Activated T-cell treated with anti-CD3 and anti-CD28 coated beads, Interleukin-2, amount 50 U/mL, for 72 hours (primary cell): ENCODE measurements at regions not wholly inside any gene's neighbourhood (a gene's known extent, or its start where the extent isn't known, plus 50 kb on each side); places are given as distances from the start of the nearest gene placed in this dataset.

Experiments
- ATAC-seq, 2 donors: fragments of 150-1000 bp; cut with Tn5 transposase; replicated peaks in 1 of 2; 2 replicates each; pipeline ENCODE4 v1.10.0; 2021; ENCODE audit warnings: moderate library complexity in 2 of 2, mild to moderate bottlenecking in 1 of 2
- DNase-seq, 2 donors: peaks; one replicate each; pipeline ENCODE4 v3.0.0; 2021 to 2022; ENCODE audit warnings: mixed read lengths in 1 of 2
- H3K27ac Mint-ChIP-seq: one replicate; pipeline ENCODE4 v1.8.0; 2022; ENCODE audit warnings: mild to moderate bottlenecking, moderate library complexity, mixed read lengths
- H3K27me3 Mint-ChIP-seq: one replicate; pipeline ENCODE4 v1.8.0; 2022; ENCODE audit warnings: low read depth, mixed read lengths
- H3K36me3 Mint-ChIP-seq, 2 donors: one replicate each; pipeline ENCODE4 v1.8.0; 2022; ENCODE audit warnings: mixed read lengths in 2 of 2, mild to moderate bottlenecking in 1 of 2; ENCODE audit not compliant: insufficient read depth in 2 of 2
- H3K4me1 Mint-ChIP-seq: one replicate; pipeline ENCODE4 v1.8.0; 2022; ENCODE audit warnings: low read depth, mixed read lengths
- H3K4me3 Mint-ChIP-seq, 2 donors: one replicate each; pipeline ENCODE4 v1.8.0; 2022; ENCODE audit warnings: mild to moderate bottlenecking in 2 of 2, mixed read lengths in 2 of 2, moderate library complexity in 2 of 2
- H3K9me3 Mint-ChIP-seq, 2 donors: one replicate each; pipeline ENCODE4 v1.8.0; 2022; ENCODE audit warnings: mixed read lengths in 2 of 2

- no peak overlapping the region for H3K4me3 Mint-ChIP-seq
- no peak for DNase-seq
- H3K27ac Mint-ChIP-seq = no peak overlapping the region
- H3K27me3 Mint-ChIP-seq = no peaks in the 10 kb centered on the region
- ATAC-seq = no peak
- no peaks in the 10 kb centered on the region for H3K36me3 Mint-ChIP-seq
- H3K4me1 Mint-ChIP-seq = no peaks in the 10 kb centered on the region
- H3K9me3 Mint-ChIP-seq = no peaks in the 10 kb centered on the region
Observed at GRCh38 chr3:64304828-64305410, 79.7 kb upstream of the PRICKLE2 start.

- Mint-ChIP-seq H3K27me3 (no peaks in the 10 kb centered on the region), H3K4me1 (no peaks in the 10 kb centered on the region), H3K4me3 (no peak overlapping the region), H3K9me3 (peaks cover 2 to 3% of the 10 kb centered on the region in 2 donors), H3K36me3 (no peaks in the 10 kb centered on the region), H3K27ac (no peak overlapping the region)
- no peak for DNase-seq
- ATAC-seq = no peak
Observed at GRCh38 chr3:64303881-64304280, 78.6 kb upstream of the PRICKLE2 start.

DNA sequence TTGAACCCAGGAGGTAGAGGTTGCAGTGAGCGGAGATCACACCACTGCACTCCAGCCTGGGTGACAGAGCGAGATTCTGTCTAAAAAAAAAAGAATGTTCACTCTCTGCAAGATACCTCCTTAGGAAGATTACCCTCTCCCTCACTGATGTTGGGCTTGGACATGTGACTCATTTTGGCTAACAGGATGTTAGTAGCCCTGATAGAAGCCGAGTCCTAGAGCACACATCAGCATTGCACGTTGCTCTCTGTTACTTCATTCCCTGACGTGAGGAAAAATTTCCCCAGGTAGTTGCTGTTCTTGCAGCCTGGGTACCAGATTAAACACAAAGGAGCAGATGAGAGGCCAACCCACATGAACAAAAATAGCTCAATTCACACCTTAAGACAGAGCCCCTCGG, 78.1 kb upstream of the PRICKLE2 start:
- no peak for ATAC-seq
- H3K4me3 Mint-ChIP-seq = no peak overlapping the region
- H3K4me1 Mint-ChIP-seq = no peaks in the 10 kb centered on the region

DNA sequence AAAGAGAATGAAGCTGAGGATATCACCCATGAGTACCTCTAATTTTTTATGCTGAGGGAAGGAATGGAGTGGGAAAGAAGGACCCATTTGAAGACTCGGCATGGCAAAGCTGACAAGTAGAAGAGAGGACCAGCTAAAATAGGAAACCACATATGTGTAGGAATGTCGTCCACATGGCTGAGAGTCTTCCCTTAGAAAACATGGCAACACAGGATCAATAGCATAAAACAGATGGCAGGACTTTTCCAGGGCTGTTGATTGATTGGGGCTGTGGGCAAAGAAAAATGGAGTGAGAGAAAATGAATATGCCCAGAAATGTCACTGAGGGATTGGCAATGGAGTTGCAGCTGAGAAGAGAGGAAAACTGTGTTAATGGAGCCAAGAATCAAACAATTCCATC, 76.2 kb upstream of the PRICKLE2 start:
- no peaks in the 10 kb centered on the region for H3K36me3 Mint-ChIP-seq
- ATAC-seq = no peak
- no peak for DNase-seq

More for the DNA sequence above, 78.1 kb upstream of the PRICKLE2 start:
- Mint-ChIP-seq H3K36me3 (no peaks in the 10 kb centered on the region), H3K27ac (no peak overlapping the region), H3K27me3 (no peaks in the 10 kb centered on the region), H3K9me3 (peaks cover 2 to 3% of the 10 kb centered on the region in 2 donors)
- no peak for DNase-seq

DNA sequence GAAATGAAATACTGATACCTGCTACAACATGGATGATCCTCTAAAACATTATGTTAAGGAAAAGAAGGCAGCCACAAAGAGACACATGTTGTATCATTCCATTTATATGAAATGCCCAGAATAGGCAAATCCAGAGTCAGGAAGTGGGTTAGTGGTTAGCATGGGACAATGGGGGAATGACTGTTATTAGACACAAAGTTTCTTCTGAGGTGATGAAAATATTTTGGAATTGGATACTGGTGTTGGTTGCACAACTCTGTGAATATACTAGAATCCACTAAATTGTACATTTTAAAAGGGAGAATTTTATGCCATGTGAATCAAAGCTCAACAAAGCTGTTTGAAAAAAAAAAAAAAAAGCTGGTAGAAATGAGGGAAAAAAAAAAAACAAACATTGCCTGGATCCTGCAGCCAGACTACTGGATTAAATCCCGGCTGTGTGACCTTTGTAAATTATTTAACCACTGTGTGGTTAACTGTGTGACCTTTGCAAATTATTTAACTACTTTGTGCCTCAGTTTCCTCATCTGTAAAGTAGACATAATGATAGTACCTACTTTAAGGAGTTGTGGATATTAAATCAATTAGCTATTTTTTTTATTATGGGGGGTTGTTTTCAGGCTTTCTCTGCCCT, 75.6 kb upstream of the PRICKLE2 start:
- Mint-ChIP-seq H3K36me3 (no peaks in the 10 kb centered on the region), H3K27ac (no peak overlapping the region), H3K27me3 (no peaks in the 10 kb centered on the region), H3K4me3 (no peak overlapping the region), H3K9me3 (peaks cover 5 to 6% of the 10 kb centered on the region in 2 donors), H3K4me1 (no peaks in the 10 kb centered on the region)
- DNase-seq (no peak), ATAC-seq (no peak)

More for the DNA sequence above, 76.2 kb upstream of the PRICKLE2 start:
- no peak overlapping the region for H3K4me3 Mint-ChIP-seq
- peaks cover 5 to 6% of the 10 kb centered on the region in 2 donors for H3K9me3 Mint-ChIP-seq
- no peaks in the 10 kb centered on the region for H3K4me1 Mint-ChIP-seq
- H3K27ac Mint-ChIP-seq = no peak overlapping the region
- H3K27me3 Mint-ChIP-seq = no peaks in the 10 kb centered on the region

- no peak for ATAC-seq
Observed at GRCh38 chr3:64299206-64299605, 73.9 kb upstream of the PRICKLE2 start.

GRCh38 chr3:64297563-64297962, 72.3 kb upstream of the PRICKLE2 start:
- peaks cover 5 to 10% of the 10 kb centered on the region in 2 donors for H3K9me3 Mint-ChIP-seq
- no peak overlapping the region for H3K4me3 Mint-ChIP-seq
- H3K36me3 Mint-ChIP-seq = no peaks in the 10 kb centered on the region
- DNase-seq (no peak), ATAC-seq (no peak)
- H3K4me1 Mint-ChIP-seq = no peaks in the 10 kb centered on the region
- H3K27me3 Mint-ChIP-seq = no peaks in the 10 kb centered on the region
- no peak overlapping the region for H3K27ac Mint-ChIP-seq

More at GRCh38 chr3:64299206-64299605, 73.9 kb upstream of the PRICKLE2 start:
- H3K9me3 Mint-ChIP-seq = peaks cover 5 to 6% of the 10 kb centered on the region in 2 donors
- H3K27ac Mint-ChIP-seq = no peak overlapping the region
- no peaks in the 10 kb centered on the region for H3K27me3 Mint-ChIP-seq
- no peaks in the 10 kb centered on the region for H3K36me3 Mint-ChIP-seq
- no peak overlapping the region for H3K4me3 Mint-ChIP-seq
- no peak for DNase-seq
- H3K4me1 Mint-ChIP-seq = no peaks in the 10 kb centered on the region

DNA sequence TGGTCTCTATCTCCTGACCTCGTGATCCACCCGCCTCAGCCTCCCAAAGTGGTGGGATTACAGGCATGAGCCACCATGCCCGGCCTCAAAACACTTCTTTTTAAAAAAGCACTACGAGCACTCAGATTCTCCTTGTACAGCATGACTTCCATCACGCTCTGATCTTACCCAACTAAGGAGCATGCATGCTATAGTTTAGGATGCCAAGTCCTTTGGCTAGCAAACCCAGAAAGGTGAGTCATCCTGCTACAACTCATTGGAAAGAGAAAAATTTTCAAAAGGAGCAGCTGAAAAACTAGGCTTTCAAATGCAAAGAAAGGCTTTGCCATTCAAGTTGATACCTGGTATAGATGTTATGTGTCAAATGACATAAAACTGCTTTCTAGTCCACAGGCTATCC, 70.3 kb upstream of the PRICKLE2 start:
- ATAC-seq = no peak

GRCh38 chr3:64294771-64295170, 69.5 kb upstream of the PRICKLE2 start:
- Mint-ChIP-seq H3K9me3 (peaks cover 5 to 9% of the 10 kb centered on the region in 2 donors), H3K4me3 (no peak overlapping the region), H3K4me1 (no peaks in the 10 kb centered on the region), H3K27ac (no peak overlapping the region), H3K27me3 (no peaks in the 10 kb centered on the region), H3K36me3 (no peaks in the 10 kb centered on the region)
- no peak for ATAC-seq
- DNase-seq = no peak

More for the DNA sequence above, 70.3 kb upstream of the PRICKLE2 start:
- H3K9me3 Mint-ChIP-seq = peaks cover 5 to 10% of the 10 kb centered on the region in 2 donors
- H3K27me3 Mint-ChIP-seq = no peaks in the 10 kb centered on the region
- no peak overlapping the region for H3K27ac Mint-ChIP-seq
- no peaks in the 10 kb centered on the region for H3K4me1 Mint-ChIP-seq
- H3K36me3 Mint-ChIP-seq = no peaks in the 10 kb centered on the region
- no peak overlapping the region for H3K4me3 Mint-ChIP-seq
- no peak for DNase-seq

DNA sequence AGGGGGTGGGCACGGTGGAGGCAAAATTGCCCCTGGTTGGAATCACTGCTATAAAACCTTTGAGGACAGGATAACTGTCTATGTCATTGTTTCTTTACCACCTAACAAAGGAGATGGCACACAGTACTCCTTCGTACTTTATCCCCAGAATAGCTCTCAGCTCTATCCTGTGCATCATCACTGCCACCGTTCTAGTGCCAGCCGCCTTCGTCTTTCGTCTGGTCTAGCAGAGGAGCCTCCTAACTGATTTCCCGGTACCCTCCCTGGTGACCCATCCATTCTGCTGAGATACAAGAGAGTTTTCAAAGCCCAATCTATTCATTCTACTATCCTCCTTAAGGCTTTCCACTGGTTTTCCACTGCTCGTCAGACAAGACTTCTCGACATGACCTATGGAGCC, 67.9 kb upstream of the PRICKLE2 start:
- ATAC-seq = no peak
- no peaks in the 10 kb centered on the region for H3K27me3 Mint-ChIP-seq
- no peak overlapping the region for H3K4me3 Mint-ChIP-seq
- no peak for DNase-seq
- H3K9me3 Mint-ChIP-seq = peaks cover 3 to 7% of the 10 kb centered on the region in 2 donors
- no peak overlapping the region for H3K27ac Mint-ChIP-seq
- no peaks in the 10 kb centered on the region for H3K36me3 Mint-ChIP-seq
- no peaks in the 10 kb centered on the region for H3K4me1 Mint-ChIP-seq

DNA sequence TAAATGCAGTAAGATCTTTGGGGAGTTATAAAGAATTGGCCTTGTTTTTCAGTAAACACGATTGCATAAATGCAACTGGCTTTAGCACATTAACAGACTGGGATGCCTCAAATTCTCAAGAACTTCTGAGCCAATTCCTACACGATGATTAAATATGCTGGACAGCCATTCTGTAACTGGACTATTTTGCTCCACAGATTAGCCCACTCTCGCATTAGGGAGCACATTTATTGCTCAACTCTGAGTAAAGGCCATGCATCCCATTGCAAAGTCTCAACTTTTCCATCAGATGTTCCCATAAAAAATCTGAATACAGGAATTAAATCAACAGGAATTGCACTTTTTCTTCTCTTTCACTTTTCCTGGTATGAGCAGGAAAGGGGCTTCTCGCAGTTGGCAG, 66.7 kb upstream of the PRICKLE2 start:
- DNase-seq (no peak), ATAC-seq (no peak)
- Mint-ChIP-seq H3K27me3 (no peaks in the 10 kb centered on the region), H3K9me3 (peaks cover 0 to 3% of the 10 kb centered on the region in 2 donors), H3K4me1 (no peaks in the 10 kb centered on the region), H3K36me3 (no peaks in the 10 kb centered on the region), H3K27ac (no peak overlapping the region), H3K4me3 (no peak overlapping the region)

DNA sequence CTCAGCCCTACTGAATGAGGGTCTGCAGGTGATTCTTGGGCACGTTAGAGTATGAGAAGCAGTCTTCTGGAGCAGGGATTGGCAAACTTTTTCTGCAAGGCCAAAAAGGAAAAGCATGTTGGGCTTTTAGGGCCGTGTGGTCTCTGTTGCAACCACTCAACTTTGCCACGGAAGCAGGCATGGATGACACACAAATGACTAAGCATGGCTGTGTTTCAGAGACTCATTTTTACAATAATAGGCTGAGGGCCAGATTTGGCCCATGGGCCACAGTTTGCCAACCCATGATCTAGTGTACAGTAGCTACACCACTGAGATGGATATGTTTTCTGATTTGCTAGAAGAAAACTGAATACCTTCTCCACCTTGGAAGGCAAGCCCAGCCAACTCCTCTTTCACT, 66.1 kb upstream of the PRICKLE2 start:
- Mint-ChIP-seq H3K4me3 (no peak overlapping the region), H3K27ac (no peak overlapping the region), H3K4me1 (no peaks in the 10 kb centered on the region), H3K27me3 (no peaks in the 10 kb centered on the region), H3K36me3 (no peaks in the 10 kb centered on the region), H3K9me3 (peaks cover 0 to 3% of the 10 kb centered on the region in 2 donors)
- ATAC-seq (no peak), DNase-seq (no peak)

DNA sequence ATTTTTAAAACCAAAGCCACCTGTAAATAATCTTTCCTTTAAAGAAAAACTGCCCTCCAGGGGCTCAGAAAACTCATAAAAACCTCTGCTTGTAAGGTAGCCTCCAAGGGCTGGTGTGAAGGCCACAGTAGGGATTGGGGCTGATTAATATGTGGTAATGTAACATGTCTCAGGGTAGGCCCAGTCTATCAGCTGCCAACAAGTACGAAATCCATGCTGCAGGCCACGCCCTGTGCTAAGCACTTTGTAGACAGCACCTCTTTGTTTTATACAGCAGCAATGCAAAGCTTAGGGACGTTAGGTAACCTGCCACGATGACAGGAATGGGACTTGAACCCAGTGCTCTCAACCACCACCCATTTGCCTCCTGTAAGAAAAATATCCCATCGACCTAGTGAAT, 65.6 kb upstream of the PRICKLE2 start:
- H3K27me3 Mint-ChIP-seq = no peaks in the 10 kb centered on the region
- H3K27ac Mint-ChIP-seq = no peak overlapping the region
- DNase-seq = no peak
- H3K9me3 Mint-ChIP-seq = peaks cover 0 to 3% of the 10 kb centered on the region in 2 donors
- no peaks in the 10 kb centered on the region for H3K4me1 Mint-ChIP-seq
- no peak overlapping the region for H3K4me3 Mint-ChIP-seq
- H3K36me3 Mint-ChIP-seq = no peaks in the 10 kb centered on the region
- no peak for ATAC-seq

DNA sequence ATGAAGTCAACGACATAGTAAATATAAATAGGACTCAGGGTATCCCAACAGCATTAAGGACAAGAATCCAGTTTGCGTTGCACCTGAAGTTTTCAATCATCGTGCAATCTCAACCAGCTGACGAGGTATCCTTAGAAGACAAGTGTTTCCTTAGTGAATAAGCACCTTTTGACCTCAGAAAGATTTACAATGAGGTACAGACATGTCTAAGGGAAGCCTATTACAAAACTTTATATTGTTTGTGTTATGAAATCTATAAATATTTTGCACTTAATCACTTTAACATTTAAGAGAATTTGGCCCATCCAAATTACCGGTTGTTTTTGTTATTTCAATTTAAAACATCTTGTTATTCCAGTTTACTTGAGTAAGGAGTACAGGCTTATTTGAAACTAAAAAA, 64.9 kb upstream of the PRICKLE2 start:
- no peaks in the 10 kb centered on the region for H3K4me1 Mint-ChIP-seq
- H3K4me3 Mint-ChIP-seq = no peak overlapping the region
- H3K27me3 Mint-ChIP-seq = no peaks in the 10 kb centered on the region
- H3K36me3 Mint-ChIP-seq = no peaks in the 10 kb centered on the region
- peaks cover 0 to 3% of the 10 kb centered on the region in 2 donors for H3K9me3 Mint-ChIP-seq
- H3K27ac Mint-ChIP-seq = no peak overlapping the region
- ATAC-seq = no peak
- no peak for DNase-seq
